A204.1 (cell line): ENCODE measurements at regions not wholly inside any gene's neighbourhood (a gene's known extent, or its start where the extent isn't known, plus 50 kb on each side); places are given as distances from the start of the nearest gene placed in this dataset.

ENCODE experiments used
- FAIRE-seq: peaks from 2 replicates; lab custom pipeline; 2012; peaks lifted over from hg19 to GRCh38; lab: Jason Lieb, UNC

DNA sequence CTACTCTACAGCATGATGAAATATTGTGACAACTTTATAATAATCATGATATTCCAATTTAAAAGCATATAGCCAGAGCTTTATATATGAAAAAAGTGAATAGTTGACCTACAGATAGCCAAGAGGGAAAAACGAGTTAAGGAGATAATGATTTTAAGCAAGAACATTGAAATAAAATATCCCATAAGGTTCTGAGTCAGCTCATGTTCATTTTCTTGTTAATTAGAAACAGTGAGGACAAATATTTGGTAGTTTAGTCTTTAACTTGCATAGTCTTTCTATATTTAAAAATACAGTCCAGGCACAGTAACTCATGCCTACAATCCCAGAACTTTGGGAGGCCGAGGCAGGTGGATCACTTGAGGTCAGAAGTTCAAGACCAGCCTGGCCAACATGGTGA is 55.8 kb upstream of the CDH6 start:
- FAIRE-seq = no peak

DNA sequence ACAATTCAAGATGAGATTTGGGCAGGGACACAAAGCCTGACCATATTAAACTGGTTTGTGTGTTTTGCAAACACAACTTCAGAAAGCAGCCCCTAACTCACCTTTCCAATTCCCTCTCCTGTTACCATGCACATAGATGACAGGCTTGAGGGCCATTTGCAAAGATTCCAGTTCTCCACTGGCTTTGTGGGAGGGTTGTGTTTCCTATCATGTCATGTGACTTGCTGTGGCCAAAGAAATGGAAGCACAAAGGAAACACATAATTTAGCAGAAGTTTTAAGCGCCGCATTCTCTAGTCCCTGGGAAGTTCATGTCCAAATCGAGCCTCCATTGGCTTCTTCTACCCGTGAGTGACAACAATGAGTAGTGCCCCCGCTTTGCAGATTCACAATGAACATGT is 57.9 kb upstream of the CDH6 start:
- FAIRE-seq = no peak

DNA sequence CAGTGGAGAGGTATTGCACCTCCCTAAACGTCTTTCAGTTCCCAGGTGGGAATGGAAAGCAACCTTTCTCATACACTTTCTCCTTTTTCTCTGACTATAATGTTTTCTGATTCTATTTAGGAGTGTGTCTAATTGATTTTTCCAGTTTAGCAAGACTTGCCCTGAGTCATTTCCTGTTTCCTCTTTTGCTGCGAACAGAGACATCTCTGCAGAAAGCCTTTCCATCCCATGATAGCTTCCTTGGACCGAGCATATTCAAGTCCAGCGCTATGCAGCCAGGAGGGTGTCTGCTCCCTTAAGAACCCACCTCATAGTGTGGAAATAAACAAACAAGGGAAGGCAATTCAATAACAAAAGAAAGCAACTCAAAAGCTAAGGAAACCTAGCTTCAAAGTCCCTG is 60.0 kb upstream of the CDH6 start:
- no peak for FAIRE-seq

DNA sequence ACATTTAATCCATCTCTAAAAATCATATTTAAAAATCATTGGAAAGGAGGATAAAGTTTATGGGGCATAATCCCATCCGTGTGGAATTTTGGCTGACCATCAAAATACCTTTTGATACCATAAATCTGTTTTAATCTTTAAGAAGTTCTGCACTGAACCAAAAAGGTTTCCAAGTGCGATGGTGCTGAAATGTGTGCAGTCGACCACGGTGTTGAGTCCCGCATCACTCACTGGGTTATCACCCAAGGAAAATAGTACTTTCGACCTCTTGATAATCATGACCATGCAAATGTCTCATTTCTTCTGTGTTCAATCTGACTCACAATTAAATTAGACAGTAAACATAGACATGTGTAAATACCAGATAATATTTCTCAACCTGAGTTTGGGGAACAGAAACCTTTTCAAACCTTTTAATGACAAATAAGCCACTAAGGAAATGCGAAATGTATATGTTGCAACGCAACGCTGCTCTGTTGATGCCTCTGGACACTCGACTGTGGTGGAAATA is 62.0 kb upstream of the CDH6 start:
- no peak for FAIRE-seq

DNA sequence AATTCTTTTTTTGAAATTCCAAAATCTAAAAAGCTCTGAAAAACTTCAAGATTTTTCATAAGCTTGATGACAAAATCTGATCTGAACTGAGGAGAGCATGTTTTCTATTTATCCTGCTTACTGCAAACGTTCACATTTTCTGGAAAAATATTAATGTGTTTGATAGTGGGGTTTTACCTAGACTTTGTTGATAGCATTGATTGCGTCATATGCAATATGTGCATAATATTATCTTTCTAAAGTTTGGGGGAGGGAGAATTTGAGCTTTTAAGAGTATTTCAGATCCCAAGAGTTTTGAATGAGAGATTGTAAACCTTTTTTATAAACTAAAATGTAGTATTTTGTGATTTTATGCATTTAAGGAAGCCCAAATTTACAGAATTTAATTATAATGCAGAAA is 62.8 kb upstream of the CDH6 start:
- no peak for FAIRE-seq

DNA sequence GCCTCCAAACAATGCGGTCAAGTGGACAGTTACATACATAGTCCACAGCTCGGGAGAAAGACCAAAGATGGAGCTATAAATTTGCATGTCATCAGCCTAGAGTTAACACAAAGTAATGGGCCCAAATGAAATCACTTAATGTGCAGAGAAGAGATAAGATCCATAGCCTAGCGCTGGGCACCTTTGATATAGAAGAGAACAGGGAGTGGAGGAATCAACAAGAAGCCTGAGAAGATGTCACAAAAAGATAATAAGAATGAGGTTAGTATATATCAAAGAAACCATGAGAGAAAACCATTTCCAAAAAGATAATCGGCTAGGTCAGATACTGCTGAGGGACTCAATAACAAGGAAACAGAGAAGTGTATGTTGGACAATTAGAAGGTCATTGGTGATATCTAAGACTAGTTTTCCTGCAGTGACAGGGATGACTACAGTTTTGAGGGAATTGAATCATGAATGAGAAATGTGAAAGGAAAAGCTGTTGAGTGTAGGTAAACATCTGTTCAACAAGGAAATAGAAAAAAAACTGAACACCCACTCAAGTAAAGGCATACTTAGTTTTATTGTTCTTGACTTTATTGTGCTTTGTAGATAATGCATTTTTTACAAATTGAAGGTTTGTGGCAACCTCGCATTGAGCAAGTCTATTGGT is 68.7 kb upstream of the CDH6 start:
- no peak for FAIRE-seq

DNA sequence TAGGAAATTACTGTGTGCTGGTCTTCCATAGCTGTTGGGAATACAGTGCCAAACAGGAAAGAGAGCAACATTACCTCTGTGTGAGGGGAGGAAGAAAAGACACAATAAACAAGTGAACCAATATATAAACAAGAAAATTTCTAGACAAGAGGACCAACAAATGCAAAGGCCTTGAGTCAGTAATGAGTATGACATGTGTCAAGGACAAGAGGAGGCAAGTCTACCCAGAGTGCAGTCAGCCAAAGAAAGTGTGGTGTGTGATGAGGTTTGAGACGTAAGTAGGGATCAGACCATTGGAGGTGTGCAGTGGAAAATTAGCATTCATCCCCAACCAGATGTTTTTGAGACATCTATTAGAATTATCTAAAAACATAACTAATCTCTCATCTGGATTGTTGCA is 69.5 kb upstream of the CDH6 start:
- FAIRE-seq = no peak

DNA sequence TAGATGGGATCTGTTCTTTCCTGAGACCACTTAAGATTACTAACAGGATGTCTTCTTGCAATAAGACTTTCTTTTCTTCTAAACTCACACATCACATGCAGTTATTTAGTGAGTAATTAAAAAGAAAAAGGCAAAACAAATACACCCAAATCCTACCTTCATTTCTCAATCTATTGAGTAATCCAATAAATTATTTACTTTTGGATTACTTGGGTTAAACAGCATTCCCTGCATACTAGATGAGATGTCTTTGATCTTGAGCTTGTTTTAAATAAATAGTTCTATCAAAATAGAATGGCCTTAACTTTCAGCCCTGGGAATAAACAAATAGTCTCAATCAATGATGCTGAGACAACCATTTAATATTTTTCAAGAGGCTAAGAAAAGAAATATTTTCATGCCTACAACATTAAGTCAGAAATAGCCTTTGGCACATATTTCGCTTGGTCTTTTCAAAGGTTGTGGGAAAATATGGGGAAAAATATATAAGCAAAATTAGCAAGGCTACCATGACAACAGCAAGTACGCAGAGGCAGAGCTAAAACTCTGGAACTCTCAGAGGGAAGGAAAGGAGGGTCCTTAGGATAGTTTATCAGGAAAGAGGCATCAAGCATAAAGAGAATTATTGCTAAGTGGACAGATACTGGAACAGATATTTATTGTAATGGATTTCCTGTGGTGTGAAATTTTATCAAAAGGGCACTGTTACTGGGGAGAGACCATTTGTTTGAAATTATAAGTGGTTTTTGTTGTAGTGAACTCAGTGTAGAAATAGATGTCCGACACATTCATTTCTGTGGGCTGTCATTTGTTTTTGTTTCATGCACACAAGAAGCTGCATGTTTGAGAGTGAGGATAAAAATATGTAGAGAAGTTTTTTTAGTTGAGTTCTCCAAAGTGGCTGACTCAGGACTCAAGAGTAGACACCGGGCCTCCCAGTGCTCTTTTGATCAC is 70.2 kb upstream of the CDH6 start:
- FAIRE-seq = no peak

DNA sequence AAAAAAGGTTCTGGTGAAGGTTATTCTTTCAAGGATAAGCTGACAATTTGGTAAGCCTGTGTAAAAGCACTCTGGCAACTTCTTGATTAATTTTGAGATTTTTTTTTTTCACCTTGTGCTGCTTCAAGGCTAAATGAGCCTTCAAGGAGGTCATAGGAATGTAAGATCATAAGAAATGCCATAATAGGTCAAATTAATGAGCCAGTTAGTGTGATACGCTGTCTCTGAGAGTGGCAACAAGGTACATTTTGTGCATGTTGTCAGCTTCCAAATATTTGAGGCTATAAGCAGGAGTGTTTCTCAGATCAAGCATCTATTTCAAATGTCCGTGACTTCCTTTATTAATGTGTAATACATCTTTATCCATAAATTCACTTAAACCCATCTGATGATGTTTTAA is 72.3 kb upstream of the CDH6 start:
- FAIRE-seq = no peak

DNA sequence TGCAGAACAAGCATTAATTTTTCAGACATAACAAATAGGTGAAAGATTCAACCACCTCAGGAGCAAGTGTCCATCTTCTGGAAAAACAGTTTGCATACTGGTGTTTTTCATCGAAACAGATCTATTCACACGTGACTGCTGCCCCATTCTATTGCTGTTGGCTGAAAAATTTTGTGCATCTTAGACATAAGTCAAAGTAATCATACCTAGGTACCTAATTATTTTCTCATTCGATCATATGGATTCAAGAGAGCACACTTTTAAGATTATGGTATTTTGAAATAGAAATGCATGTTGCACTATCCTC is 72.9 kb upstream of the CDH6 start:
- no peak for FAIRE-seq

DNA sequence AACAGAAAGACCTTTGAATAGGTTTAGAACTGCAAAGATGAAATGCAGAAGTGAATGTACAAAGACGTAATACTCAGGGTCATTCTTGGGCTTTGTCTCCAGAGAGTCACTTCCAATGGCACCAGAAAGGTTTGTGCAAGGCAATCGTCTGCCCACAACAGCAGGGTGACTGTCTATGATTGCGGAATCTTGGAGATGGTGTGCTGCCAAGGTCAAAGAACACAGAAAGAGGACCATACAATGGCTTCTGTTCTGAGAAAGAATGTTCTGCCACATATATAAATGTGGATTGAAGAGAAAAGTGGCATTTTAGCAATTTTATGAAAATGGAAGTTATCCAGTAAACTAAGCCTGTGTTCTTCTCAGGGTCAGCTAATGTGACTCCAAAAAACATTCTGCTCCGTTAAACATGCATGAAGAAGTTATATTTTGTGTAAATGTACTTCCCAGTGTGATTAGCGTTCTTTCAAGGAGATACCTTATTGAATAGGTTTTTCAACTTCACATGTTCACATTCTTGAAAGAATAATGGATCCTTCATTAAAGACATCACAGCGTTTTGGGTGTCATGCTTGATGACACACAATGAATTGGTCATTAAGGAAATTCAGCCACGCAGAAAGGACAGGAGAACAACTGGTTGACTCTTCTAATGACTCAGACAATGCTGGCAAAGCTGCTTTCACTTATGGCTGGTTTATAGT is 73.4 kb upstream of the CDH6 start:
- no peak for FAIRE-seq

DNA sequence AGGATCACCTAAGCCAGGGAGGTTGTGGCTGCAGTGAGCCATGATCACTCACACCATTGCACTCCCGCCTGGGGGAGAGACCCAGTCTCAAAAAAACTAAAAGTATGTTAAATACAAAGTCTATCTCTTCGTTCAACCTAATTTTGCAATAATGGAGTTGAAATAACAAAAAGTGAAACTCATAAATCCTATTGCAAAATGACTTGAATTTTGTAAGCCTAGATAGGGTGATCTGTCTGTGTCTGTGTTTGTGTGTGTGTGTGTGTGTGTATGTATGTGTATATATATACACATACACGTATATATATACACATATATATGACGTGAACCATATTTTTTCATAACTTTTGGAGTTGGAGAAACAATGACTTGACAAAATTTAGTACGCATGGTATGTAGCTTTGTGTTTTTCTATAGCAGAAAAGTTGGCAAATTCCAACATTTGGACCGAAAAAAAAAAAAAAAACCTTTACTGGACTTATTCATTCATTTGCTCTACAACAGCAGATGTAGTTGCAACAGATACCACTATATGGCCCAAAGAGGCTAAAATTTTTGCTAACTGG is 76.9 kb upstream of the CDH6 start:
- no peak for FAIRE-seq

DNA sequence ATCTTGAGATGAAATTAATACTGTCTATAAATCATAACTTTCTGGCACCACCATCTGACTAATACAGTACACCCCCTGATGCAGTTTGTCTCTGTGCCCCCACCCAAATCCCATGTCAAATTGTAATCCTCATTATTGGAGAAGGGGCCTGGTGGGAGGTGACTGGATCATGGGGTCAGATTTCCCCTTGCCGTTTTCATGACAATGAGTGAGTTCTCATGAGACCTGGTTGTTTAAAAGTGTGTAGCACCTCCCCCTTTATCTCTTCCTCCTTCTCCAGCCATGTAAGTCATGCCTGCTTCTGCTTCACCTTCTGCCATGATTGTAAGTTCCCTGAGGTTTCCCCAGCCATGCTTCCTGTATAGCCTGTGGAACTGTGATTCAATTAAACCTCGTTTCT is 78.7 kb upstream of the CDH6 start:
- FAIRE-seq = no peak

DNA sequence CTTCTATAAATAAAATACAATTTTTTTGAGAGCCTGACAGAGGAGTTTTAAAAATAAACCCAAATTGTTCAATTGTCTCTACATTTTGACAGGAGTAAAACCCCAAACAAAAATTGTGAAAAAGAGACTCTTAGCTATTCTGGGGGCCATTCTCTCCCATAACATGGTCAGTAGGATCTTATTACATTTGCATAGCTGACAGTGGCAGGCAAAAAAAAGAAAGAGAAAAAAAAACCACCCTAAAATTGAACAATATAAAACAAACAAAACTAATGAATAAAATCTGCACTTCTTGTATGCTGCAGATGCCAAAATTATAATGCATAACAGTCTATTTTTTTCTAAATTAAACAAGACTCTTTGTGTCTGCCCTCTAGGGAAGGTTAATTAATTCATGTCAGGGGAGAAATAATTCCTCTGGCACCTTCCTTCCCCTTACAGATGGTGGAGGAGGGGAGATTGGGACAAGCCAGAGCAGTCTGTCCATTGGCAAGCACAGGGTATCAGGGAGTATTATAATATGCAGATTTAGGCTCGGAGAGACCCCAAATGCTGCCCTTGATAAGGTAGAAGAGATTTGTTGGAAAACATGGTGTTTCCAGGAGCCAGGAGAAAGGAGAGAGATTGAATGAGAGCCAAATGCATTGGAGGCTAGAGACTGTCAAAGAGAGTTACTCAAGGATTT is 79.7 kb upstream of the CDH6 start:
- FAIRE-seq = no peak

DNA sequence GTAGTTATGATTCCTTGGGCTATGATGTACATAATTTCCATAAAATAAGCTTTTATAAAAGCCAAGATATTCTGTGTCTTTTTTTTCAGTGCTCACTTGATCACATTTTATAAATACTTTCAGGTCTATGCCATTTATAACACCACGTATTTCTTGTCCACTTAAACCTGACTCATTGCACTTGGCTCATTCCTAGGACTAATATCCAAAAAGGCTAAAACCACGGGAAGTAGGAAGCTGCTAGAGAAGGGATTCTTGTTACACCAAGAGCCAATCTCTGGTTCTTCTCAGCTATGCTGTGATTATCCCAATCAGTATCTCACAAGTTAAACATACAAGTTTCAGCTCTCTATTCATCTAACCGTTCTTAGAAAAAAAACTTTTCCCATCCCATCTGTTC is 80.4 kb upstream of the CDH6 start:
- FAIRE-seq = no peak

DNA sequence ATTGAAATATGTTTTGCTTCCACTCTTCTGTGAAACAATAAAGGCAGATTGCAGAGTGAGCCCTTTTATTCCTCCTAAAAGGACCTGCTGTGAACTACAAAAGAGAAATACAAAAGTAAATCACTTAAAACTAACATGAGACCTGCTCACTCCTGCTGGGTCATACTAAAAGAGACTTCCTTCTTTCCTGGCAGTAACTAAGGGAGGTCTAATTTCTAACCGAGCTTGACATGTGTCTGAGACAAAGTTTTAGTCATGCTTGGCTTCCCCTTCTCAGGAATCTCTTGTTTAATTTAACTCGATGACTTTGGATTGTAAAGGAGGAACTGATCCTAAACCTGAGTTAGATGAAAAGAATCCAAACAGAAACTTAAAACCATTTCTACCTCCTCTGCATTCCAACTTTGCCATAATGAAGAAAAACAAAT is 86.4 kb upstream of the CDH6 start:
- no peak for FAIRE-seq

DNA sequence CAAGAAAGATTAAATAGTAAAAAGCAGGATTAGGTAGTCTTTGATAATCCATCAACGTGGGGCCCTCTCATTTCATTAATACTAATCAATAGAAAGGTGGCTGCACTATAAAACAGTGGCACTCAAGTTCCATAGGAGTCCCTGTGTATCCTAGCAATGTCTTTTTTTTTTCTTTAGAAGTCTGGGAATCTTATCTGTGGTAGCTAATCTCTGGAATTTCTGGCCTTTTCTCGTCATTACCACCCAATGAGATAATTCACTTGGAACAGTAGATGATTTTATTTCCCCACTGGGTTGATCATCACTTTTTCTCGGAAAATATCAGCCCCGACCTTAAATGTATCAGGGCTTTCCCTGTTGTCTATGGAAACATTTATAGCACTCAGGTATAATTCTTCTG is 86.8 kb upstream of the CDH6 start:
- no peak for FAIRE-seq

DNA sequence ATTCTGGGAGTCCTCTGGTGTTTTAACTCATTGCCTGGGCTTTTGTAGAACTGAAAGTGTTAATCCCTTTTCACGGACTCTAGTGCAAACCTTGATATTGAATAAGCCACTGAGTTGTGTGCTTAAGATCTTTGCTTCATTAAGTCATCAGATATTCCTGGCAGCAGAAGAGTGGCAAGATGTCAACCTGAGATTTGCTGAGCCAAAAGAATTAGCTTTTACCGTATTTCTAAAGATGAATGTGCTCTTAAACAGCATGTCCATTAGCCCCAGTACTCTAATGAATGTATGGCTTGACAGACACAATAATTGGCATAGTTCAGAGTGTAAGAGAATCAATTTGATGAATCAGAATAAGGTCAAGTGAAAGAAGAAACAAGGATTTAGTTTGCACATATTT is 87.2 kb upstream of the CDH6 start:
- no peak for FAIRE-seq

DNA sequence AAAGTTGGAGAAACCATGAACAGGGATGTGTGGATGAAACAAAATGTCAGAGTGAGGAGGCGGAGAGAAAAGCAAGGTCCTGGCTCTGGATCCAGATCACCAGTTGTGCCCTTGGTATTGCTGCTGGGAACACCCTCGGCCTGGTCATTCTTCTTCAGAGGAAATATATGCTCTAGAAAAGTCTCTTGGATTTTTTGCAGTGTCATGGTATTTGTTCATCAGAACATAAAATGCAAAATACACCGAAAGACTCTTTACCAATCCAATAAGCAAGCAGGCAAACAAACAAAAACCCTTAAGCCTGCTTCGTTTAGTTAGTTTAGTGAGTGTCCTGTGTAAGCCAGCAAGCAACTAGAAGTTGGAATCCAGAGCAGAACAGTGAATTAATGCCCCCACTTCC is 88.7 kb upstream of the CDH6 start:
- no peak for FAIRE-seq

DNA sequence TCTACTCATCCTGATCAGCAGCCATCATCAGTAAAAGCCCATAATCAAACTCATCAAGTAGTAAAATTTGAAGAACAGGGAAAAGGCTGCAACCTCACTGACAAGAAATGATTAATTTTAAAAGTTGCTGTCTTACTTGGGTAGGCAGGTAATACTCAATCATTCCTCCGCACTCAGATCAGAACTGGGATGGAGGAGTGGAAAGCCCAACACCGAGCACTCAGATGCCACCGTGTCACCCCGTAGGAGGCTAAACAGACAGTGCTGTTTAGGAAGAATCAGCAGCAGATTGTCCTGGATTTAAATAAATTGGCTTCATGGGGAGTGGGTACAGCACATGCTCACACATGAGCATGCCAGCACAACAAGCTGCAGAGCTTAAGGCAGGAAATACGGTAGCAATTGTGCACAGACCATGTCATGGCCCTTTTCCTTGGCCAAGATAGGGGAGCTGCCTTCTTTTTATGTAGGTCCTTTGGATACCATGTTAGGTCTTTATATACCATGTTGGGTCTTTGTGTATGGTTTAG is 92.6 kb upstream of the CDH6 start:
- FAIRE-seq = no peak

DNA sequence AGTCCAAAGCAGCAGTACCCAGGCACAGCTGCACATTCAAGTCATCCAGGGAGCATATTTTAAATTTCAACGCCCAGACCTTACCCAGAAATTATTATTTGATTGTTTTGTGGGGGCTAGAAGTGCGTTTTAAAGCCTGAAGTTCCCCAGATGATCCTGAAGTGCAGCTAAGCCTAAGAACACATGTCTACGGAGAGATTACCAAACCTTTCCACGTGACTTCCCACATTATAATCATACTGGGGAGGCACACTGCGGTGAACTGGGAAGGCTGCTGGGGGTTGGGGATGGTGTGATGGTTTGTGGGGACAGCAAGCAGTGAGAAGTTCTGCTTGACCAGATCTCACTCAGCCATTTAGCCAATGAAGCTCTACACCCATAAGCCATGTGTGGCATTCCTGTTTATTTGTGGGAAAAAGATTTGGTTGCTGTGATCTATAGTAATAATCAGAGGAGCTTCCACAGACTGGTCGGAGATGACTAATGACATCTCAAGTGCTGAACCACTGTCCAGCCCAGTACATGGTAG is 93.4 kb upstream of the CDH6 start:
- FAIRE-seq = no peak

DNA sequence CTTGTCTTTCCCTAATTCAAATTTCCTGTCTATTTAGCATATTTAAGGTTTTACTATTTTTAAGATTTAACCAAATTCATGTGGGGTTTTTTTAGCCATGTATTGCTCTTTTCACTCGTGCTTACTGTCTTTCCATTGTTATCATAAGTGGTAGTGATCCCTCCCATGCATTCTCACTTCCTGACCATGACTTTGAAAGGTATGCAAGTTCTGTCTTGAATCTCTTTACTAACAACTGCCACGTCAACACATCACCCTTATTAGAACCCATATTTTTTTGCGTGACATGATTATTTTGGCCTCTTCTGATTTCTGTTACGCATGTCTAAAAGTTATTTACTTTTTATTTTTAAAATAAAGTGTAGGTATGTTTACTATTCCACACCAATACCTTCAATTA is 94.7 kb upstream of the CDH6 start:
- no peak for FAIRE-seq
